ENCODE measurements at regions not wholly inside any gene's neighbourhood (a gene's known extent, or its start where the extent isn't known, plus 50 kb on each side); places are given as distances from the start of the nearest gene placed in this dataset.

- Histone ChIP-seq H3K4me1 (ENCODE audit: control insufficient read depth in 3 of 3, insufficient read depth in 2 of 3, low read depth in 1 of 3, low read length in 2 of 3) (no peaks in the 10 kb centered on the region), H3K9me3 (ENCODE audit: control insufficient read depth in 2 of 2, insufficient read depth in 1 of 2, low read depth in 1 of 2, low read length in 1 of 2) (peaks cover 0 to 7% of the 10 kb centered on the region in 2 donors), H3K36me3 (ENCODE audit: control insufficient read depth in 3 of 3, insufficient read depth in 2 of 3, low read depth in 1 of 3, low read length in 3 of 3) (no peaks in the 10 kb centered on the region), H3K27ac (ENCODE audit: low read depth in 1 of 3, low read length in 2 of 3) (no peak overlapping the region), H3K27me3 (ENCODE audit: control insufficient read depth in 3 of 3, insufficient read depth in 3 of 3, low read length in 3 of 3) (no peaks in the 10 kb centered on the region), H3K4me3 (ENCODE audit: low read depth in 1 of 3, low read length in 3 of 3) (no peak overlapping the region)
- WGBS, 3 donors = 89 to 92% (median 91%) methylated on average over 7 of the region's 7 CpGs
- DNase-seq (no peak), FAIRE-seq (no peak)
These were observed 221.6 kb upstream of the CTNND2 start for GRCh38 chr5:12125895-12126294.

DNA sequence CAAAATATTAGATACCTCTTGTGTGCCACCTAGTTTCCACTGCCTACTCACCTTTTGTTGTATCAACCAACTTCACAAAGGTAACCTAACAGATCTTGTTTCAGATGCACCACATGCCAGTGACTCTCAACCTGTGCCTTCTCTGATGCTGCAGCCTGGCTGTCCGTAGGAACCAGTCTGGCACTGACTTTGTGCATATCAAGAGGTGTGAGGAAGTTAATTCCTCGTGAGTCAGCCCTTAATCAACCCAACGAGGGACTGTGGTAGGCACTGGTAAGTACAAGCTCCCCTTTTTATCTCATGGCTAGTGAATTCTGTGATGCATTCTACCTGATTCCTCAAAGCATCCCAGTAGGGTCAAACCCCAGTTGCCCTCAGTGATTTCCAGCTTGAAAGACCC is 215.4 kb upstream of the CTNND2 start:
- H3K4me1 ChIP-seq (ENCODE audit: control insufficient read depth in 3 of 3, insufficient read depth in 2 of 3, low read depth in 1 of 3, low read length in 2 of 3) = no peaks in the 10 kb centered on the region
- no peak overlapping the region for H3K27ac ChIP-seq (ENCODE audit: low read depth in 1 of 3, low read length in 2 of 3)
- H3K4me3 ChIP-seq (ENCODE audit: low read depth in 1 of 3, low read length in 3 of 3) = no peak overlapping the region
- WGBS, 3 donors = 60 to 66% (median 62%) methylated on average over 3 of the region's 3 CpGs
- FAIRE-seq (no peak), DNase-seq (no peak)
- no peaks in the 10 kb centered on the region for H3K36me3 ChIP-seq (ENCODE audit: control insufficient read depth in 3 of 3, insufficient read depth in 2 of 3, low read depth in 1 of 3, low read length in 3 of 3)
- no peaks in the 10 kb centered on the region for H3K9me3 ChIP-seq (ENCODE audit: control insufficient read depth in 2 of 2, insufficient read depth in 1 of 2, low read depth in 1 of 2, low read length in 1 of 2)
- H3K27me3 ChIP-seq (ENCODE audit: control insufficient read depth in 3 of 3, insufficient read depth in 3 of 3, low read length in 3 of 3) = no peaks in the 10 kb centered on the region

GRCh38 chr5:12114075-12114474 is 209.8 kb upstream of the CTNND2 start:
- WGBS, 3 donors = 96 to 98% (median 97%) methylated on average over 1 of the region's 1 CpG
- no peak for DNase-seq
- H3K9me3 ChIP-seq (ENCODE audit: control insufficient read depth in 2 of 2, insufficient read depth in 1 of 2, low read depth in 1 of 2, low read length in 1 of 2) = no peaks in the 10 kb centered on the region
- no peak overlapping the region for H3K4me3 ChIP-seq (ENCODE audit: low read depth in 1 of 3, low read length in 3 of 3)
- FAIRE-seq = no peak
- H3K36me3 ChIP-seq (ENCODE audit: control insufficient read depth in 3 of 3, insufficient read depth in 2 of 3, low read depth in 1 of 3, low read length in 3 of 3) = no peaks in the 10 kb centered on the region
- H3K27me3 ChIP-seq (ENCODE audit: control insufficient read depth in 3 of 3, insufficient read depth in 3 of 3, low read length in 3 of 3) = no peaks in the 10 kb centered on the region
- H3K27ac ChIP-seq (ENCODE audit: low read depth in 1 of 3, low read length in 2 of 3) = no peak overlapping the region
- peaks cover 0 to 11% (median 2%) of the 10 kb centered on the region in 3 donors for H3K4me1 ChIP-seq (ENCODE audit: control insufficient read depth in 3 of 3, insufficient read depth in 2 of 3, low read depth in 1 of 3, low read length in 2 of 3)

- DNase-seq = no peak
- Histone ChIP-seq H3K27me3 (ENCODE audit: control insufficient read depth in 3 of 3, insufficient read depth in 3 of 3, low read length in 3 of 3) (no peaks in the 10 kb centered on the region), H3K4me3 (ENCODE audit: low read depth in 1 of 3, low read length in 3 of 3) (no peak overlapping the region), H3K9me3 (ENCODE audit: control insufficient read depth in 2 of 2, insufficient read depth in 1 of 2, low read depth in 1 of 2, low read length in 1 of 2) (no peaks in the 10 kb centered on the region), H3K27ac (ENCODE audit: low read depth in 1 of 3, low read length in 2 of 3) (no peak overlapping the region), H3K36me3 (ENCODE audit: control insufficient read depth in 3 of 3, insufficient read depth in 2 of 3, low read depth in 1 of 3, low read length in 3 of 3) (no peaks in the 10 kb centered on the region), H3K4me1 (ENCODE audit: control insufficient read depth in 3 of 3, insufficient read depth in 2 of 3, low read depth in 1 of 3, low read length in 2 of 3) (peaks cover 0 to 15% (median 2%) of the 10 kb centered on the region in 3 donors)
- WGBS, 3 donors = 44 to 63% (median 49%) methylated on average over 3 of the region's 3 CpGs
- FAIRE-seq = no peak
These were observed 208.8 kb upstream of the CTNND2 start for GRCh38 chr5:12113062-12113461.

GRCh38 chr5:12111261-12111660 is 207.0 kb upstream of the CTNND2 start:
- Histone ChIP-seq H3K27ac (ENCODE audit: low read depth in 1 of 3, low read length in 2 of 3) (peak overlapping the region in 1 of 3 donors; percentile 22), H3K36me3 (ENCODE audit: control insufficient read depth in 3 of 3, insufficient read depth in 2 of 3, low read depth in 1 of 3, low read length in 3 of 3) (no peaks in the 10 kb centered on the region), H3K4me3 (ENCODE audit: low read depth in 1 of 3, low read length in 3 of 3) (no peak overlapping the region), H3K9me3 (ENCODE audit: control insufficient read depth in 2 of 2, insufficient read depth in 1 of 2, low read depth in 1 of 2, low read length in 1 of 2) (no peaks in the 10 kb centered on the region), H3K27me3 (ENCODE audit: control insufficient read depth in 3 of 3, insufficient read depth in 3 of 3, low read length in 3 of 3) (no peaks in the 10 kb centered on the region), H3K4me1 (ENCODE audit: control insufficient read depth in 3 of 3, insufficient read depth in 2 of 3, low read depth in 1 of 3, low read length in 2 of 3) (peaks cover 0 to 15% (median 2%) of the 10 kb centered on the region in 3 donors)
- 7 to 51% (median 23%) methylated on average over 2 of the region's 2 CpGs for WGBS, 3 donors
- DNase-seq (peak; percentile 47 to 56), FAIRE-seq (no peak)

GRCh38 chr5:12110629-12111028 is 206.4 kb upstream of the CTNND2 start:
- WGBS, 3 donors = 13 to 60% (median 31%) methylated on average over 3 of the region's 3 CpGs
- Histone ChIP-seq H3K4me1 (ENCODE audit: control insufficient read depth in 3 of 3, insufficient read depth in 2 of 3, low read depth in 1 of 3, low read length in 2 of 3) (peaks cover 0 to 15% (median 2%) of the 10 kb centered on the region in 3 donors), H3K27ac (ENCODE audit: low read depth in 1 of 3, low read length in 2 of 3) (peak overlapping the region in 1 of 3 donors; percentile 22), H3K36me3 (ENCODE audit: control insufficient read depth in 3 of 3, insufficient read depth in 2 of 3, low read depth in 1 of 3, low read length in 3 of 3) (no peaks in the 10 kb centered on the region), H3K4me3 (ENCODE audit: low read depth in 1 of 3, low read length in 3 of 3) (no peak overlapping the region), H3K9me3 (ENCODE audit: control insufficient read depth in 2 of 2, insufficient read depth in 1 of 2, low read depth in 1 of 2, low read length in 1 of 2) (no peaks in the 10 kb centered on the region), H3K27me3 (ENCODE audit: control insufficient read depth in 3 of 3, insufficient read depth in 3 of 3, low read length in 3 of 3) (no peaks in the 10 kb centered on the region)
- DNase-seq (peak; percentile 12 to 51), FAIRE-seq (no peak)

DNA sequence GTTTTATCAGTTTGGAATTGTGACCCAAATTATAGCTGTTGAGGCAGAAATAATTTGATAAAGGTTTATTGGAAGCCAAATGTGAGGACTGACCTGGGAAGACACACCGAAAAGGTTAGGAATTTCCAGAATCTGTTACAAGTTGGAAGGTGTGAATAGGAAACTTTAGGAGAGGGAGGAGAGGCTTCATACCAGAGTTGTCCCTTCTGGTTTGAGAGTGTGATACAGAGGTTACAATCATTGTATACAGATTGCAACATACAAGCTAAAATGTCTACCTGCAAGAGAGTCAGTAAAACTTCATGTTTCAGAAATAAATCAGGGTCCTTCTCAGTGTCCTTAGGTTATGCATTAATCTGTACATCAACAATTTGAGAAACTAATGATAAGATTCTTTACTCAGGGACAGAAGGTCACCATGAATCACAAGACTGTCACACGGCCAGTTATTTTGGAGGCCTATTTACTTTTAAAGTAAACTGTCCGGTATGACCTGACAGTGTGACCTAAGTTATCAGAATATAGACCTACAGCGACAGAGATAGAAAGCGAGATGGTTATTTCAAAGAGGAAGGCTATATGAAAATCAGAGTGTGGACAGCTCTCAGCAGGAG is 204.9 kb upstream of the CTNND2 start:
- peak in 1 of 2 donors; percentile 39 for DNase-seq
- FAIRE-seq = no peak
- Histone ChIP-seq H3K4me1 (ENCODE audit: control insufficient read depth in 3 of 3, insufficient read depth in 2 of 3, low read depth in 1 of 3, low read length in 2 of 3) (peaks cover 0 to 15% (median 2%) of the 10 kb centered on the region in 3 donors), H3K36me3 (ENCODE audit: control insufficient read depth in 3 of 3, insufficient read depth in 2 of 3, low read depth in 1 of 3, low read length in 3 of 3) (no peaks in the 10 kb centered on the region), H3K27ac (ENCODE audit: low read depth in 1 of 3, low read length in 2 of 3) (no peak overlapping the region), H3K4me3 (ENCODE audit: low read depth in 1 of 3, low read length in 3 of 3) (no peak overlapping the region), H3K27me3 (ENCODE audit: control insufficient read depth in 3 of 3, insufficient read depth in 3 of 3, low read length in 3 of 3) (no peaks in the 10 kb centered on the region), H3K9me3 (ENCODE audit: control insufficient read depth in 2 of 2, insufficient read depth in 1 of 2, low read depth in 1 of 2, low read length in 1 of 2) (no peaks in the 10 kb centered on the region)
- WGBS, 3 donors = 21 to 49% (median 41%) methylated on average over 5 of the region's 5 CpGs

GRCh38 chr5:12102151-12102550 is 197.9 kb upstream of the CTNND2 start:
- Histone ChIP-seq H3K9me3 (ENCODE audit: control insufficient read depth in 2 of 2, insufficient read depth in 1 of 2, low read depth in 1 of 2, low read length in 1 of 2) (no peaks in the 10 kb centered on the region), H3K27me3 (ENCODE audit: control insufficient read depth in 3 of 3, insufficient read depth in 3 of 3, low read length in 3 of 3) (no peaks in the 10 kb centered on the region), H3K36me3 (ENCODE audit: control insufficient read depth in 3 of 3, insufficient read depth in 2 of 3, low read depth in 1 of 3, low read length in 3 of 3) (no peaks in the 10 kb centered on the region), H3K27ac (ENCODE audit: low read depth in 1 of 3, low read length in 2 of 3) (no peak overlapping the region), H3K4me3 (ENCODE audit: low read depth in 1 of 3, low read length in 3 of 3) (no peak overlapping the region), H3K4me1 (ENCODE audit: control insufficient read depth in 3 of 3, insufficient read depth in 2 of 3, low read depth in 1 of 3, low read length in 2 of 3) (no peaks in the 10 kb centered on the region)
- 34 to 70% (median 54%) methylated on average over 3 of the region's 3 CpGs for WGBS, 3 donors
- FAIRE-seq = no peak
- no peak for DNase-seq

GRCh38 chr5:12100542-12100941 is 196.3 kb upstream of the CTNND2 start:
- H3K4me3 ChIP-seq (ENCODE audit: low read depth in 1 of 3, low read length in 3 of 3) = no peak overlapping the region
- no peaks in the 10 kb centered on the region for H3K9me3 ChIP-seq (ENCODE audit: control insufficient read depth in 2 of 2, insufficient read depth in 1 of 2, low read depth in 1 of 2, low read length in 1 of 2)
- H3K36me3 ChIP-seq (ENCODE audit: control insufficient read depth in 3 of 3, insufficient read depth in 2 of 3, low read depth in 1 of 3, low read length in 3 of 3) = no peaks in the 10 kb centered on the region
- DNase-seq (no peak), FAIRE-seq (no peak)
- no peaks in the 10 kb centered on the region for H3K27me3 ChIP-seq (ENCODE audit: control insufficient read depth in 3 of 3, insufficient read depth in 3 of 3, low read length in 3 of 3)
- H3K27ac ChIP-seq (ENCODE audit: low read depth in 1 of 3, low read length in 2 of 3) = no peak overlapping the region
- no peaks in the 10 kb centered on the region for H3K4me1 ChIP-seq (ENCODE audit: control insufficient read depth in 3 of 3, insufficient read depth in 2 of 3, low read depth in 1 of 3, low read length in 2 of 3)

Measured in small intestine (tissue), 7 donors.